Heart right ventricle (tissue), 16 donors: ENCODE measurements at regions not wholly inside any gene's neighbourhood (a gene's known extent, or its start where the extent isn't known, plus 50 kb on each side); places are given as distances from the start of the nearest gene placed in this dataset.

ENCODE experiments used
- ATAC-seq, 8 donors: fragments of 200-7000 bp; cut with Tn5 transposase; one replicate each; pipeline ENCODE4 v1.9.1; 2020; ENCODE audit warnings: mild to moderate bottlenecking in 8 of 8, moderate library complexity in 8 of 8, moderate number of reproducible peaks in 1 of 8
- DNase-seq, 2 donors: peaks; one replicate each; pipeline ENCODE4 v3.0.0-alpha.2; 2020
- H3K27ac ChIP-seq, 10 donors: fragments of 200-600 bp; sonication (generic) in 2 of 10; one replicate each; pipeline versions ENCODE4 v1.5.0 to v1.8.0; 2020 to 2022; ENCODE audit warnings: mild to moderate bottlenecking in 3 of 10
- H3K27me3 ChIP-seq, 7 donors: fragments of 200-600 bp; one replicate each; pipeline ENCODE4 v1.8.0; 2021 to 2022; ENCODE audit warnings: mild to moderate bottlenecking in 2 of 7
- H3K36me3 ChIP-seq, 9 donors: fragments of 200-600 bp; sonication (generic) in 1 of 9; one replicate each; pipeline versions ENCODE4 v1.5.0 to v1.8.0; 2020 to 2022; ENCODE audit warnings: mild to moderate bottlenecking in 2 of 9
- H3K4me1 ChIP-seq, 9 donors: fragments of 200-600 bp; sonication (generic) in 1 of 9; one replicate each; pipeline versions ENCODE4 v1.5.0 to v1.8.0; 2020 to 2022; ENCODE audit warnings: mild to moderate bottlenecking in 4 of 9
- H3K4me3 ChIP-seq, 10 donors: fragments of 200-600 bp; sonication (generic) in 2 of 10; one replicate each; pipeline versions ENCODE4 v1.5.0 to v1.8.0; 2020 to 2022; ENCODE audit warnings: mild to moderate bottlenecking in 7 of 10, moderate library complexity in 2 of 10
- H3K9me3 ChIP-seq, 11 donors: fragments of 200-600 bp in 10 of 11; sonication (generic) in 2 of 11; one replicate each; pipeline versions ENCODE4 v1.5.0 to v1.8.0; 2013 to 2022; ENCODE audit warnings: mild to moderate bottlenecking in 2 of 11, control low read depth in 1 of 11, moderate library complexity in 1 of 11
- CTCF ChIP-seq, 9 donors: fragments of 200-600 bp; sonication (generic) in 2 of 9; IDR thresholded peaks; one replicate each; pipeline versions ENCODE4 v1.5.0 to v1.8.0; 2021 to 2022; ENCODE audit warnings: antibody characterized with exemption in 9 of 9, mild to moderate bottlenecking in 5 of 9, moderate library complexity in 1 of 9
- WGBS, 2 donors: extraction: QIAGEN DNeasy Blood & Tissue Kit; methylation state at CpG; one replicate each; pipeline ENCODE4 v1.1.7; 2013; ENCODE audit warnings: inconsistent platforms in 1 of 2; 5-methylcytosine and 5-hydroxymethylcytosine counted together
- intact Hi-C, 10 donors: fragments of 100-400 bp; cut with DNase I; formaldehyde crosslinking; loops; one replicate each; pipeline versions ENCODE4 v1.11.1 to v1.14.2; 2022
- donor health status: Arrhythmogenic right ventricular cardiomyopathy.
- donor health status: ischemic (EF 13 %, LVEDD 7.1; RV severe dilation, severe dysfunction).
- donor health status: healthy with polysubstance abuse.
- donor health status: DM: no; HTN: yes; CAD: no.
- donor health status: DM: no; HTN: no; CAD: no.
- donor health status: ischemic (EF 25% LVEDD 6.9; RV normal size, moderate dysfunction).
- donor health status: ischemic (EF 25% LVEDD 5.7; RV mildly dilated, moderate dysfunction).
- donor health status: healthy.
- donor health status: DM: yes; HTN: yes; CAD: no.
- donor health status: Ischemic cardiomyopathy.
- donor health status: ischemic (EF 35%, LVEDD 5.7; RV mildly dilated, moderate dysfunction).
- donor health status: nonischemic (EF 11% LVEDD 7.7; RV severe dilation, severe dysfunction).
- donor health status: DM: yes; HTN: yes; CAD: no.
- donor health status: PGD.
- donor health status: ischemic (EF 29% LVEDD 5.4; RV normal size, mild dysfunction).
- donor health status: nonischemic (EF 23%, LVEDD 6.1; RV moderate dilation, normal function).

GRCh38 chr5:2132497-2132847 lies 249.7 kb upstream of the IRX4 start:
- Histone ChIP-seq H3K4me1 (no peaks in the 10 kb centered on the region), H3K9me3 (no peaks in the 10 kb centered on the region), H3K27me3 (peaks cover 0 to 46% (median 22%) of the 10 kb centered on the region in 7 donors), H3K36me3 (no peaks in the 10 kb centered on the region), H3K4me3 (no peak overlapping the region), H3K27ac (no peak overlapping the region)
- DNase-seq (no peak), ATAC-seq (peak in 1 of 8 donors; percentile 36)
- TF ChIP-seq CTCF (IDR thresholded peaks at IDR 0.05) = no peak
- intact Hi-C loops = no loop called here
- 86 to 89% methylated on average over 20 of the region's 20 CpGs for WGBS, 2 donors

- Histone ChIP-seq H3K9me3 (no peaks in the 10 kb centered on the region), H3K4me3 (no peak overlapping the region), H3K36me3 (no peaks in the 10 kb centered on the region), H3K27ac (no peak overlapping the region), H3K27me3 (peaks cover 0 to 52% (median 26%) of the 10 kb centered on the region in 7 donors), H3K4me1 (no peaks in the 10 kb centered on the region)
- TF ChIP-seq CTCF (IDR thresholded peaks at IDR 0.05) = no peak
- WGBS, 2 donors = 89 to 94% methylated on average over 33 of the region's 33 CpGs
- DNase-seq = no peak
- intact Hi-C loops = no loop called here
- no peak for ATAC-seq
These were observed 249.2 kb upstream of the IRX4 start for GRCh38 chr5:2131826-2132496.

GRCh38 chr5:2131196-2131595 lies 248.5 kb upstream of the IRX4 start:
- Histone ChIP-seq H3K36me3 (no peaks in the 10 kb centered on the region), H3K4me1 (no peaks in the 10 kb centered on the region), H3K27ac (no peak overlapping the region), H3K9me3 (no peaks in the 10 kb centered on the region), H3K27me3 (peaks cover 0 to 52% (median 31%) of the 10 kb centered on the region in 7 donors), H3K4me3 (no peak overlapping the region)
- DNase-seq (no peak), ATAC-seq (no peak)
- intact Hi-C loops = no loop called here
- TF ChIP-seq CTCF (IDR thresholded peaks at IDR 0.05) = no peak
- 85 to 89% methylated on average over 11 of the region's 11 CpGs for WGBS, 2 donors

GRCh38 chr5:2130361-2130760 lies 247.6 kb upstream of the IRX4 start:
- no peaks in the 10 kb centered on the region for H3K4me1 ChIP-seq
- no peaks in the 10 kb centered on the region for H3K36me3 ChIP-seq
- intact Hi-C loops = no loop called here
- DNase-seq = no peak
- no peak for TF ChIP-seq CTCF (IDR thresholded peaks at IDR 0.05)
- H3K27me3 ChIP-seq = peaks cover 0 to 47% (median 31%) of the 10 kb centered on the region in 7 donors
- no peak overlapping the region for H3K4me3 ChIP-seq
- no peak overlapping the region for H3K27ac ChIP-seq
- H3K9me3 ChIP-seq = no peaks in the 10 kb centered on the region
- 70 to 75% methylated on average over 7 of the region's 7 CpGs for WGBS, 2 donors
- no peak for ATAC-seq
